Trophoblast cell (in vitro differentiated cells and primary cell): ENCODE measurements at regions not wholly inside any gene's neighbourhood (a gene's known extent, or its start where the extent isn't known, plus 50 kb on each side); places are given as distances from the start of the nearest gene placed in this dataset.

ENCODE experiments used
- DNase-seq, 2 donors: peaks; one replicate each; pipeline ENCODE4 v3.0.0-alpha.2; 2016
- H2AFZ ChIP-seq: 2 replicates; pipeline ENCODE4 v1.6.1; 2013; ENCODE audit warnings: low read length, moderate library complexity, mild to moderate bottlenecking; ENCODE audit not compliant: insufficient read depth, poor library complexity
- H2AK5ac ChIP-seq: 2 replicates; pipeline ENCODE4 v1.6.1; 2013; ENCODE audit warnings: mild to moderate bottlenecking, low read length
- H2BK120ac ChIP-seq: 2 replicates; pipeline ENCODE4 v1.6.1; 2013; ENCODE audit warnings: low read length, mild to moderate bottlenecking, moderate library complexity; ENCODE audit not compliant: insufficient read depth, poor library complexity
- H2BK12ac ChIP-seq: 2 replicates; pipeline ENCODE4 v1.6.1; 2013; ENCODE audit warnings: mild to moderate bottlenecking, low read length, moderate library complexity
- H2BK5ac ChIP-seq: 2 replicates; pipeline ENCODE4 v1.6.1; 2013; ENCODE audit warnings: low read length, low read depth, moderate library complexity, mild to moderate bottlenecking; ENCODE audit not compliant: poor library complexity
- H3K14ac ChIP-seq: 2 replicates; pipeline ENCODE4 v1.6.1; 2013; ENCODE audit warnings: mild to moderate bottlenecking, low read length
- H3K18ac ChIP-seq: 2 replicates; pipeline ENCODE4 v1.6.1; 2013; ENCODE audit warnings: mild to moderate bottlenecking, low read length
- H3K23ac ChIP-seq: 2 replicates; pipeline ENCODE4 v1.6.1; 2013; ENCODE audit warnings: low read length
- H3K27ac ChIP-seq: 2 replicates; pipeline ENCODE4 v1.5.1; 2013; ENCODE audit warnings: low read depth, mild to moderate bottlenecking, inconsistent platforms, low read length, moderate library complexity
- H3K27me3 ChIP-seq: 2 replicates; pipeline ENCODE4 v1.6.1; 2013; ENCODE audit warnings: inconsistent platforms, mild to moderate bottlenecking, low read length, moderate library complexity; ENCODE audit not compliant: insufficient read depth
- H3K36me3 ChIP-seq, 2 experiments: 1 replicate in 1 of 2; 2 replicates in 1 of 2; pipeline ENCODE4 v1.6.1; 2013; ENCODE audit warnings: low read length in 2 of 2, mild to moderate bottlenecking in 2 of 2, moderate library complexity in 1 of 2; ENCODE audit not compliant: insufficient read depth in 2 of 2, control insufficient read depth in 1 of 2
- H3K4ac ChIP-seq: 2 replicates; pipeline ENCODE4 v1.6.1; 2013; ENCODE audit warnings: low read depth, mild to moderate bottlenecking, low read length, moderate library complexity
- H3K4me1 ChIP-seq, 2 experiments: 1 replicate in 1 of 2; 2 replicates in 1 of 2; pipeline ENCODE4 v1.6.1; 2013; ENCODE audit warnings: low read length in 2 of 2, mild to moderate bottlenecking in 2 of 2, moderate library complexity in 1 of 2; ENCODE audit not compliant: insufficient read depth in 2 of 2, control insufficient read depth in 1 of 2
- H3K4me2 ChIP-seq: 2 replicates; pipeline ENCODE4 v1.6.1; 2013; ENCODE audit warnings: inconsistent platforms, mild to moderate bottlenecking, low read length, moderate library complexity
- H3K4me3 ChIP-seq: 2 replicates; pipeline ENCODE4 v1.5.1; 2013; ENCODE audit warnings: mild to moderate bottlenecking, low read depth, low read length, inconsistent platforms
- H3K79me1 ChIP-seq: one replicate; pipeline ENCODE4 v1.6.1; 2013; ENCODE audit warnings: low read length
- H3K79me2 ChIP-seq: 2 replicates; pipeline ENCODE4 v1.6.1; 2013; ENCODE audit warnings: low read length, mild to moderate bottlenecking; ENCODE audit not compliant: control insufficient read depth, insufficient read depth, poor library complexity
- H3K9ac ChIP-seq: 2 replicates; pipeline ENCODE4 v1.6.1; 2013; ENCODE audit warnings: mild to moderate bottlenecking, low read length
- H3K9me3 ChIP-seq: 2 replicates; pipeline ENCODE4 v1.6.1; 2013; ENCODE audit warnings: low read depth, mild to moderate bottlenecking, control low read depth, inconsistent platforms, low read length; ENCODE audit not compliant: insufficient read depth
- H4K12ac ChIP-seq: 2 replicates; pipeline ENCODE4 v1.6.1; 2013; ENCODE audit warnings: low read depth, mild to moderate bottlenecking, low read length, moderate library complexity
- H4K8ac ChIP-seq: 2 replicates; pipeline ENCODE4 v1.6.1; 2013; ENCODE audit warnings: low read depth, mild to moderate bottlenecking, low read length, moderate library complexity
- H4K91ac ChIP-seq: one replicate; pipeline ENCODE4 v1.6.1; 2013; ENCODE audit warnings: low read depth, mild to moderate bottlenecking, low read length, moderate library complexity
- WGBS: extraction: QIAGEN DNeasy Blood & Tissue Kit; methylation state at CpG from one replicate; pipeline ENCODE4 v1.1.7; 2013; ENCODE audit warnings: missing lambda C conversion rate; ENCODE audit not compliant: insufficient read length, insufficient coverage; ENCODE audit errors: extremely low coverage; 5-methylcytosine and 5-hydroxymethylcytosine counted together

GRCh38 chr6:137756788-137757187 lies 110.3 kb upstream of the TNFAIP3 start:
- WGBS, result no CpG with 5 or more reads among the region's 3 CpGs

GRCh38 chr6:137758661-137759060 lies 108.4 kb upstream of the TNFAIP3 start:
- Histone ChIP-seq H3K4me2 (no peak overlapping the region), H2BK120ac (no peak overlapping the region), H2BK12ac (no peak overlapping the region), H3K36me3 (no peaks in the 10 kb centered on the region), H3K79me2 (no peaks in the 10 kb centered on the region), H3K9ac (no peak overlapping the region), H3K79me1 (peaks cover 2% of the 10 kb centered on the region), H3K27me3 (no peaks in the 10 kb centered on the region), H2BK5ac (no peak overlapping the region), H3K4me3 (no peak overlapping the region), H3K27ac (no peak overlapping the region), H4K91ac (no peak overlapping the region), H4K12ac (no peak overlapping the region), H3K4ac (no peak overlapping the region), H3K14ac (no peak overlapping the region), H3K9me3 (no peaks in the 10 kb centered on the region), H3K18ac (no peak overlapping the region), H3K23ac (no peak overlapping the region), H3K4me1 (peaks cover 0 to 6% of the 10 kb centered on the region in 2 experiments), H2AFZ (no peak overlapping the region), H4K8ac (no peak overlapping the region), H2AK5ac (no peak overlapping the region)
- DNase-seq, result peak in 1 of 2 donors; percentile 38
- WGBS, result no CpG with 5 or more reads among the region's 1 CpG

More at GRCh38 chr6:137756788-137757187, 110.3 kb upstream of the TNFAIP3 start:
- peaks cover 2% of the 10 kb centered on the region for H3K79me1 ChIP-seq
- no peak overlapping the region for H3K4me2 ChIP-seq
- no peaks in the 10 kb centered on the region for H3K36me3 ChIP-seq
- no peak overlapping the region for H3K4ac ChIP-seq
- H4K8ac ChIP-seq, result no peak overlapping the region
- H4K91ac ChIP-seq, result no peak overlapping the region
- no peak overlapping the region for H2BK120ac ChIP-seq
- peaks cover 0 to 6% of the 10 kb centered on the region in 2 experiments for H3K4me1 ChIP-seq
- no peak overlapping the region for H3K23ac ChIP-seq
- no peaks in the 10 kb centered on the region for H3K79me2 ChIP-seq
- no peak overlapping the region for H3K27ac ChIP-seq
- no peak overlapping the region for H3K18ac ChIP-seq
- H2AK5ac ChIP-seq, result no peak overlapping the region
- no peak overlapping the region for H2BK12ac ChIP-seq
- peak; percentile 90 to 92 for DNase-seq
- H3K14ac ChIP-seq, result no peak overlapping the region
- H2AFZ ChIP-seq, result no peak overlapping the region
- no peaks in the 10 kb centered on the region for H3K9me3 ChIP-seq
- H3K27me3 ChIP-seq, result no peaks in the 10 kb centered on the region
- no peak overlapping the region for H3K4me3 ChIP-seq
- H3K9ac ChIP-seq, result no peak overlapping the region
- H4K12ac ChIP-seq, result no peak overlapping the region
- no peak overlapping the region for H2BK5ac ChIP-seq

DNA sequence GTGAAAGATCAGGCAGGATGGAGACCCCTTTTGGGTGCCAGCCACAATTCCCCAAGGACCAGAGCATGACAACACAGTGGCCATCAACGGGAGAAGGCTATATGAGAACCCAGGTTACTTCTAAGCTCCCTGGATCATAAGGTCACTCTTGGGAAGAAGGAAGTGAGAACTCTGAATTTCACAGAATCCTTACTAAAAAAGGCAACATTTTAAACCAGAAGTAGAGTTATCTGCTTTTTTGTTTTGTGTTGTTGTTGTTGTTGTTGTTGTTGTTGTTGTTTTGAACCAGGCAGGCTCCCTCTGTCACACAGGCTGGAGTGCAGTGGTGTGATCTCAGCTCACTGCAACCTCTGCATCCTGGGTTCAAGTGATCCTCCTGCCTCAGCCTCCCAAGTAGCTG lies 107.4 kb upstream of the TNFAIP3 start:
- DNase-seq, result no peak
- Histone ChIP-seq H2AFZ (no peak overlapping the region), H3K4ac (no peak overlapping the region), H2AK5ac (no peak overlapping the region), H3K79me1 (peaks cover 2% of the 10 kb centered on the region), H3K18ac (no peak overlapping the region), H3K23ac (no peak overlapping the region), H3K27me3 (no peaks in the 10 kb centered on the region), H2BK5ac (no peak overlapping the region), H4K12ac (no peak overlapping the region), H2BK12ac (no peak overlapping the region), H3K4me3 (no peak overlapping the region), H3K9me3 (no peaks in the 10 kb centered on the region), H3K4me1 (peaks cover 0 to 6% of the 10 kb centered on the region in 2 experiments), H2BK120ac (no peak overlapping the region), H4K8ac (no peak overlapping the region), H3K36me3 (no peaks in the 10 kb centered on the region), H3K79me2 (no peaks in the 10 kb centered on the region), H3K27ac (no peak overlapping the region), H3K14ac (no peak overlapping the region), H4K91ac (no peak overlapping the region), H3K4me2 (no peak overlapping the region), H3K9ac (no peak overlapping the region)
- WGBS, result no CpG with 5 or more reads among the region's 1 CpG

DNA sequence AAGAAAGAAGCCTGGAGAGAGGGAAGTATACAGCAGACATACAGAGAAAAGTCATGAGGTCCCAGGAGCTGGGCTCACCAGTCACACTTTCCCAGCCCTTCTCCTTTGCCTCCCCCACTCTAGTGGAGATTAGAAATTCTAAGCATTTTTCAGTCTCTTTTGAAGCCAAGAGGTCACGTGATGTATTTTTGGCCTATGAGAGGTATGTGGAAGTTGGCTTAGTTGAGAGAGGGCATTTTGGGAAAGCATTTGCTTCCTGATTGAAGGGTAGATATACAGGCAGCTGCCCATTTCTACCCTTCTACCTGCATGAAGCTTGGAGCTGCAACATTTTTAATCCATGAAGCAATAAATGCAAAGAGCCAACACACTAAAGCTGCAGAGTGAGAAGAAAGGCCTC lies 106.0 kb upstream of the TNFAIP3 start:
- H4K8ac ChIP-seq, result no peak overlapping the region
- no peak overlapping the region for H3K4me2 ChIP-seq
- no peak overlapping the region for H2BK12ac ChIP-seq
- H3K4me1 ChIP-seq, result peaks cover 0 to 6% of the 10 kb centered on the region in 2 experiments
- peaks cover 2% of the 10 kb centered on the region for H3K79me1 ChIP-seq
- no peaks in the 10 kb centered on the region for H3K79me2 ChIP-seq
- no peak overlapping the region for H4K12ac ChIP-seq
- no peaks in the 10 kb centered on the region for H3K27me3 ChIP-seq
- H3K9me3 ChIP-seq, result no peaks in the 10 kb centered on the region
- H3K14ac ChIP-seq, result no peak overlapping the region
- no peak overlapping the region for H2BK5ac ChIP-seq
- no peak overlapping the region for H3K4ac ChIP-seq
- H2AK5ac ChIP-seq, result no peak overlapping the region
- peak; percentile 91 to 95 for DNase-seq
- WGBS, result no CpG with 5 or more reads among the region's 1 CpG
- no peaks in the 10 kb centered on the region for H3K36me3 ChIP-seq
- no peak overlapping the region for H2AFZ ChIP-seq
- no peak overlapping the region for H3K27ac ChIP-seq
- H3K4me3 ChIP-seq, result no peak overlapping the region
- no peak overlapping the region for H4K91ac ChIP-seq
- no peak overlapping the region for H3K9ac ChIP-seq
- no peak overlapping the region for H2BK120ac ChIP-seq
- no peak overlapping the region for H3K18ac ChIP-seq
- H3K23ac ChIP-seq, result no peak overlapping the region
